Suprapubic skin (tissue), 3 donors: ENCODE measurements at regions not wholly inside any gene's neighbourhood (a gene's known extent, or its start where the extent isn't known, plus 50 kb on each side); places are given as distances from the start of the nearest gene placed in this dataset.

Experiments used
- EP300 ChIP-seq: sonication (generic); formaldehyde crosslinking; IDR thresholded peaks from one replicate; pipeline ENCODE4 v1.6.1; 2017; ENCODE audit warnings: antibody characterized with exemption
- POLR2A ChIP-seq, 2 donors: fragments of 450-650 bp; IDR thresholded peaks; one replicate each; pipeline ENCODE4 v1.6.1; 2017; ENCODE audit warnings: antibody characterized with exemption in 2 of 2, mild to moderate bottlenecking in 2 of 2, moderate library complexity in 2 of 2
- TF ChIP-seq, protein P1 (sequence below), 2 donors: fragments of 200-600 bp in 1 of 2; fragments of 450-650 bp in 1 of 2; sonication (generic) in 1 of 2; IDR thresholded peaks; one replicate each; pipeline ENCODE4 v1.5.1; 2016 to 2019; ENCODE audit warnings: antibody characterized with exemption in 2 of 2, mild to moderate bottlenecking in 1 of 2, moderate library complexity in 1 of 2

DNA sequence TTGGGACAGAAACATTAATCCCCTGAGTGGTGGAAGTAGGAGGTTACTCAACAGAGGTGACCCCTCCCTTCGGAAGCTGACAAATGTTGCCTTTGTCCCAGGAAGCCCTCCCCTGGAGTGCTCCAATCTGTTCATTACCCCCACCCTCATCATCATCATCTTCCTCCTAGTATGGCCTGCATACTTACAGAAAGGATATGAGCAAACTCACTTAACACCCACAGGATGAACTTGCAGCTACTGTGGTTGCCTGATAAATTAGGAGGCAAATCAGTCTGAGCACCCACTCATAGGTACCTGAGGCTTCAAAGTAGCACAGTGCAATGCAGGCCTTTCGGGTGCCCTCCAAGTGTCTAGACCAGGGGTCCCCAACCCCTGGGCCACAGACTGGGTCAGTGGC lies 236.7 kb upstream of the GATB start:
- TF ChIP-seq EP300 (no peak), POLR2A (IDR thresholded peaks at IDR 0.05) (no peak)
- TF ChIP-seq, protein P1, sequence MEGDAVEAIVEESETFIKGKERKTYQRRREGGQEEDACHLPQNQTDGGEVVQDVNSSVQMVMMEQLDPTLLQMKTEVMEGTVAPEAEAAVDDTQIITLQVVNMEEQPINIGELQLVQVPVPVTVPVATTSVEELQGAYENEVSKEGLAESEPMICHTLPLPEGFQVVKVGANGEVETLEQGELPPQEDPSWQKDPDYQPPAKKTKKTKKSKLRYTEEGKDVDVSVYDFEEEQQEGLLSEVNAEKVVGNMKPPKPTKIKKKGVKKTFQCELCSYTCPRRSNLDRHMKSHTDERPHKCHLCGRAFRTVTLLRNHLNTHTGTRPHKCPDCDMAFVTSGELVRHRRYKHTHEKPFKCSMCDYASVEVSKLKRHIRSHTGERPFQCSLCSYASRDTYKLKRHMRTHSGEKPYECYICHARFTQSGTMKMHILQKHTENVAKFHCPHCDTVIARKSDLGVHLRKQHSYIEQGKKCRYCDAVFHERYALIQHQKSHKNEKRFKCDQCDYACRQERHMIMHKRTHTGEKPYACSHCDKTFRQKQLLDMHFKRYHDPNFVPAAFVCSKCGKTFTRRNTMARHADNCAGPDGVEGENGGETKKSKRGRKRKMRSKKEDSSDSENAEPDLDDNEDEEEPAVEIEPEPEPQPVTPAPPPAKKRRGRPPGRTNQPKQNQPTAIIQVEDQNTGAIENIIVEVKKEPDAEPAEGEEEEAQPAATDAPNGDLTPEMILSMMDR (IDR thresholded peaks at IDR 0.05), result no peak
